HG02798 (cell line): ENCODE measurements at regions not wholly inside any gene's neighbourhood (a gene's known extent, or its start where the extent isn't known, plus 50 kb on each side); places are given as distances from the start of the nearest gene placed in this dataset.
"Not testable (repeated sequence)": the region's sequence is repeated elsewhere in the genome, so short reads cannot be mapped to it uniquely, and the experiment has no call there.

Source experiments
- ATAC-seq: cut with Tn5 transposase; IDR thresholded peaks from one replicate; pipeline ENCODE4 v1.9.1; 2021; ENCODE audit warnings: mild to moderate bottlenecking; ENCODE audit not compliant: unreplicated experiment, poor library complexity

DNA sequence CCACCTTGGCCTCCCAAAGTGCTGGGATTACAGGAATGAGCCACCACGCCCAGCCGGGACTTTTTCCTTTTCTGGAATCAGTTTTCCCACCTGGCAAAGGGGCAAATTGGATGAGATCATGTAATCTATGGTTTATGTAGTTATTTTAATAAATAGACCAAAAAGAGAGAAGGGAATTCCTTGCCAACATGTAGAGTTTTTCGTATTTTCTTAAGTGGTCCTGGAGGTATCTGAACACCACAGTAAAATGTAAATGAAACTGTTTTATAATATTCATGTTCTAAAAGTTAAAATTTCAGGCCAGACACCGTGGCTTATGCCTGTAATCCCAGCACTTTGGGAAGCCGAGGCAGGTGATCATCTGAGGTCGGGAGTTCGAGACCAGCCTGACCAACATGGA lies 185.1 kb upstream of the ZNF217 start:
- no peak for ATAC-seq

GRCh38 chr20:53778041-53778516 lies 184.4 kb upstream of the ZNF217 start:
- ATAC-seq, result no peak

DNA sequence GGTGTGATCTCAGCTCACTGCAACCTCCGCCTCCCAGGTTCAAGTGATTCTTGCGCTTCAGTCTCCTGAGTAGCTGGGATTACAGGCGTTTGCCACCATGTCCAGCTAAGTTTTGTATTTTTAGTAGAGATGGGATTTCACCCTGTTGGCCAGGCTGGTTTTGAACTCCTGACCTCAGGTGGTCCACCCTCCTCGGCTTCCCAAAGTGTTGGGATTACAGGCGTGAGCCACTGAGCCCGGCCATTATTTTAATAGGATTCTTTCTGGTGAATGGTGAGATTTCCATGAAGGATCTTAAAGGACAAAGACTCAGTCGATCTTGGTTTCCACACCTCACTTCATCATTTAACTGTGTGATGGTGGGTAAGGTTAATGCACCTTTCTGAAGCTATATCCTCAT lies 183.8 kb upstream of the ZNF217 start:
- ATAC-seq, result not testable (repeated sequence)

- no peak for ATAC-seq
Observed at GRCh38 chr20:53776858-53777257, 183.2 kb upstream of the ZNF217 start.

- no peak for ATAC-seq
Observed at GRCh38 chr20:53774461-53775203, 181.0 kb upstream of the ZNF217 start.

- no peak for ATAC-seq
Observed at GRCh38 chr20:53773792-53774401, 180.3 kb upstream of the ZNF217 start.

DNA sequence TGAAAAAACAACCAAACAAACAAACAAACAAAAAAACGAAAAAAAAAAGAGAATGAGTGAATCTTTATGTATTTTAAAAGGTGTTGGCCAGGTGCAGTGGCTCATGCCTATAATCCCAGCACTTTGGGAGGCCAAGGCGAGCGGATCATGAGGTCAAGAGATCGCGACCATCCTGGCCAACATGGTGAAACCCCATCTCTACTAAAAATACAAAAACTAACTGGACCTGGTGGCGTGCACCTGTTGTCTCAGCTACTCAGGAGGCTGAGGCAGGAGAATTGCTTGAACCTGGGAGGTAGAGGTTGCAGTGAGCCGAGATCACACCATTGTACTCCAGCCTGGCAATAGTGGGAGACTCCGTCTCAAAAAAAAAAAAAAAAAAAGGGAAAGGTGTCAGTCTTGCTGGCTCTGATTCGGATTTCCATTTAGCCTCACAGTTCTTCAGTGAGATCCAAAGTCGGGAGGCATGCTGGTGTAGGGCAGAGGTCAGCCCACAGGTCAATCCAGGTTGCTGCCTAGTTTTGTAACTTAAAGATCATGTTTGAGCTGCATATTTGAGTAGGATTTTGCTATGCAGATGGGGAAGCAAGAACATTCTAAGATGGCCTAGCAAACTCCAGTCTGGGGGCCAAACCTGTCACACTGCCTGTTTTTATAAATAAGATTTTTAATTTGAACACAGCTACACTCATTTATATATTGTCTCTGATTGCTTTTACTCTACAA lies 179.6 kb upstream of the ZNF217 start:
- not testable (repeated sequence) for ATAC-seq

GRCh38 chr20:53769041-53769440 lies 175.4 kb upstream of the ZNF217 start:
- no peak for ATAC-seq

DNA sequence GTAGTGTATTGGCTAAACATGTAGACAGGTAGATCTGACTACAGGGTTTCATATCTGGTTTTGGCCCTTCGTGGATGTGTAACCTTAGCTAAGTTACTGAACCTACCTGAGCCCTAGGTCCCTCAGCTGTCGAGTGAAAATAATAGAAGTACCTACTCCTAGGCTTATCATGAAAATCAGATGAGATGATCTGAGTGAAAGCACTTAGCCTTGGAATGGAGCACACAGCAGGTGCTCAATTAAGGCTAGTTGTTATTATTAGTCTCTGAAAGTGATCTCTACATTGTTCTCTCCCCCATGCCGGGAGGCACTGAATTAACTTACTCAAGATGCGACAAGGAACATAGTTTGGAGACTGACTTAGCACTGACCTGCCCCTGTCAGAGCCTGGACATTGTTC lies 174.7 kb upstream of the ZNF217 start:
- ATAC-seq, result no peak

DNA sequence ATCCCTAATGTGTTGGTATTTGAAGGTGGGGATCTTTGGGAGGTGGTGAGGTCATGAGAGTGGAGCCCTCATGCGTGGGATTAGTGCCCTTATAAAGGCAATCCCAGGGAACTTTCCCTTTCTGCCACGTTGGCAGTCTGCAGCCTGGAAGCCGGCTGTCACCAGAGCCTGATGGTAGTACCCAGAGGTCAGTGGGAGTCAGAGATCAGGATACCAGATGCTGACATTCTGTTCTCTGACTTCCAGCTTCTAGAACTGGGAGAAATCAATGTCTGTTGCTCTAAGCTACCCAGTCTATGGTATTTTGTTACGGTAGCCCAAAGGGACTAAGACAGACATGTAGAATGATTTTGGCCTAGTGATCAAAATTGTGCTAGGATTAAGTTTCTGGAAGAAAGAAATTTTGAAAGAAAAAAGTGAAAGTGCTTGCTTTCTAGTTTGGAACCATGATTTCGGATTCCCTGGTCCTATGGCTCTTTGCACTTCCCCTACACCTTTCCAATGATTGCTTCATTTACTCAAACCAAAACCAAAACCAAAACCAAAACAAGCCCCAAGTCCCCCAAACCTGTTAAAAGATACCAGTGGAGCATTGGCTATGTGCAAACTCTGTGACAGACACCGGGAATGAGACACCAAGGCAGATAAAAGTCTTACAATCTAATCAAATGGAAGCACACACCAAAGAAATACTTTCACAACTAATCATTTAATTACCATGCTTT lies 173.7 kb upstream of the ZNF217 start:
- ATAC-seq, result no peak

GRCh38 chr20:53764415-53764800 lies 170.8 kb upstream of the ZNF217 start:
- no peak for ATAC-seq

GRCh38 chr20:53763707-53764414 lies 170.2 kb upstream of the ZNF217 start:
- ATAC-seq, result no peak

DNA sequence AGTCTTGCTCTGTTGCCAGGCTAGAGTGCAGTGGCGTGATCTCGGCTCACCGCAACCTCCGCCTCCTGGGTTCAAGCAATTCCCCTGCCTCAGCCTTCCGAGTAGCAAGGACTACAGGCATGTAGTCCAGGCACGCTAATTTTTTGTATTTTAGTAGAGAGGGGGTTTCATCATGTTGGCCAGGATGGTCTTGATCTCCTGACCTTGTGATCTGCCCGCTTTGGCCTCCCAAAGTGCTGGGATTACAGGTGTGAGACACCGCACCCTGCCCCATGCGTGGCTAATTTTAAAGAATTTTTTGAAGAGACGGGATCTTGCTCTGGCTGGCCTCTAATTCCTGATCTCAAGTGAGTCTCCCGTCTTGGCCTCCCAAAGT lies 168.8 kb upstream of the ZNF217 start:
- not testable (repeated sequence) for ATAC-seq

GRCh38 chr20:53760025-53760441 lies 166.4 kb upstream of the ZNF217 start:
- no peak for ATAC-seq

GRCh38 chr20:53757472-53757913 lies 163.9 kb upstream of the ZNF217 start:
- no peak for ATAC-seq

DNA sequence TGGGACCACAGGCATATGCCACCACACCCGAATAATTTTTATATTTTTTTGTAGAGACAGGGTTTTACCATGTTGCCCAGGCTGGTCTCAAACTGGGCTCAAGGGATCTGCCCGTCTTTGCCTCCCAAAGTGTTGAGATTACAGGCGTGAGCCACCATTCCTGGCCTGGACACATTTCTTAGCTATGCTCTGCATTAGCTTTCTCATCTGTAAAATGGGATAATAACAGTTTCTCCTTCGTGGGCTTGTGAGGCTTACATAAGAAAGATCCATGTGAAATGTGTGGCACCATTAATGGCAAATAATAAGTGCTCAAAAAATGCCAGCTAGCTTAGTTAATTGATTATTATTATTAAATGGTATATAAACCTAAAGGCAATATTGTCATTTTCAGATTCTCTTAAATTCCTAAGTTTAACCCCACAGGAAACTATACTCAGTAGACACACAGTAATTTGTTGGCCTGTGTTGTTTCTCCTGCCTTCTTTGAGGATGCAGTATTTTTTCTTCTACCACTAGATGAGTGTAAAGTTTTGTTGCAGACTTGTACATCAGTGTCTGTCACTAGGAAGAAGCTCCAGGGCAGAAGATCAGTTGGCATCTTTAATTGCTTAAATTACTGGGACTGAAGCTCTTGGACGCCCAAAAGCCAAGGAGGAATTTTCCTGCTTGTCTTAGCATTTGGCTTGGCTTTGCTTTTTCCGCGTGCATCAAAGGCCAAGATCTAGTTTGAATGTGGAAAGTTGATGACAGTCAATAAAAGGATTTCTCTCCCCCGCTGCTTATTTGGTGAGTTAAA lies 162.3 kb upstream of the ZNF217 start:
- no peak for ATAC-seq

DNA sequence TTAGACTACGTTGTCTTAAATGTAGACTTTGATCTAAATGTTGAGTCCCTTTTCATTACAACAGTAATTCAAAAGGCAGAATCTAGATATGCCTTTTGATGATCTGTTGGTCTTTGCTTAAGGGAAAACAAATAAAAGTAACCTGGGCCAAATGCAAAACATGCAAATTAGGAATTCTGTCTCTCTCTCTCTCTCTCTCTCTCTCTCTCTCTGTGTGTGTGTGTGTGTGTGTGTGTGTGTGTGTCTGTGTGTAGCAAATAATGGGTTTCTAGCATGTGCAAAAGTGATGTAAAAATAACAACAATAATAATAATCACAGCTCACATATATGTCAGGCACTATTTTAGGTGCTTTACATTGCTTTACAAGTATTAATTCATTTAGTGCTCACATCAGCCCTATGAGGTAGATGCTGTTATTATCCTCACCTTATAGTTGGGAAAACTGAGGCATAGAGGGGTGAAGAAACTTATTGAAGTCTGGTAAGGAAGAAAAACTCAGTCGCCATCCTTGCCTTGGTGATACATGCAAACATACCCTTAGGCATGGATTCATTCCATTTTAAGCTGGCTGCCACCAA lies 160.3 kb upstream of the ZNF217 start:
- ATAC-seq, result no peak

- ATAC-seq, result no peak
Observed at GRCh38 chr20:53752971-53753879, 159.6 kb upstream of the ZNF217 start.
